ENCODE measurements at regions not wholly inside any gene's neighbourhood (a gene's known extent, or its start where the extent isn't known, plus 50 kb on each side); places are given as distances from the start of the nearest gene placed in this dataset.
A peak's percentile ranks its signal among the peaks of the same experiment; 100 is the strongest.

GRCh38 chr7:94087664-94088352 is 83.7 kb upstream of the BET1 start:
- ATAC-seq (peak; percentile 97), DNase-seq (peak; percentile 72)
- peaks cover 5% of the 10 kb centered on the region for H3K4me1 Mint-ChIP-seq
- H3K27me3 Mint-ChIP-seq = peaks cover 51% of the 10 kb centered on the region
- no peaks in the 10 kb centered on the region for H3K36me3 Mint-ChIP-seq
- H3K27ac Mint-ChIP-seq = peak overlapping the region; percentile 62
- H3K9me3 Mint-ChIP-seq (ENCODE audit: low read depth) = no peaks in the 10 kb centered on the region
- H3K4me3 Mint-ChIP-seq = peak overlapping the region; percentile 67
- CTCF ChIA-PET = interaction anchor here (0.8 to 1.6 kb wide), 9 partner anchors 17 to 645 kb away, joined by 3 to 10 read pairs (median 3); partner anchors contain the start of genes COL1A2, GNG11 and GNGT1

GRCh38 chr7:94088560-94088959 is 84.4 kb upstream of the BET1 start:
- Mint-ChIP-seq H3K4me3 (no peak overlapping the region), H3K9me3 (ENCODE audit: low read depth) (no peaks in the 10 kb centered on the region), H3K27me3 (peaks cover 54% of the 10 kb centered on the region), H3K27ac (no peak overlapping the region), H3K36me3 (no peaks in the 10 kb centered on the region), H3K4me1 (peaks cover 5% of the 10 kb centered on the region)
- CTCF ChIA-PET = interaction anchor here (1.3 to 1.4 kb wide), 3 partner anchors 175 to 646 kb away, joined by 3 read pairs; no protein-coding TSS in a partner anchor
- no peak for ATAC-seq
- DNase-seq = no peak

GRCh38 chr7:94089806-94090205 is 85.7 kb upstream of the BET1 start:
- H3K27me3 Mint-ChIP-seq = peaks cover 51% of the 10 kb centered on the region
- peaks cover 5% of the 10 kb centered on the region for H3K4me1 Mint-ChIP-seq

DNA sequence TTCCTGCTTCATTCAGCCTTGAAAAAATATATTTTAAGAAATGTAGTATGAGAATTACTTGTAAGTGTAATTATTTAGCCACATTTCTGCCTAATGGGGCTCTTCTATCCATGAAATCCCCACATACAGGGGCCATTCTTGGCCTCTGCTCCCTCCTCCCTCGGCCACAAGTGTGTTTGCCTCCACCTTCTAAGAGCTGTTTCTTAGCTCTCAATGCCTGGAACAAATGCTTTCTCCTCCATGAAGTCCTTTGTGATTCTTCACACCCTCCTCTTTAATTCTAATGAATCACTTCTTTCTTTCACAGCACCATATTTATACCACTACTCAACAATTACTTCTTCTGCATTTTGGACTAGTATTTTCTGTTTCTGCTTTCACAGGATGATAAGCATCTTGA is 88.8 kb upstream of the BET1 start:
- CTCF ChIA-PET = no interaction called here
- Mint-ChIP-seq H3K9me3 (ENCODE audit: low read depth) (no peaks in the 10 kb centered on the region), H3K27me3 (peaks cover 57% of the 10 kb centered on the region), H3K4me3 (no peak overlapping the region), H3K36me3 (no peaks in the 10 kb centered on the region), H3K27ac (no peak overlapping the region), H3K4me1 (no peaks in the 10 kb centered on the region)
- no peak for DNase-seq
- no peak for ATAC-seq

More at GRCh38 chr7:94089806-94090205, 85.7 kb upstream of the BET1 start:
- ATAC-seq (no peak), DNase-seq (no peak)
- H3K9me3 Mint-ChIP-seq (ENCODE audit: low read depth) = no peaks in the 10 kb centered on the region
- H3K27ac Mint-ChIP-seq = no peak overlapping the region
- H3K36me3 Mint-ChIP-seq = no peaks in the 10 kb centered on the region
- H3K4me3 Mint-ChIP-seq = no peak overlapping the region
- CTCF ChIA-PET = interaction anchor here (0.9 to 1.3 kb wide), 3 partner anchors 8 to 290 kb away, joined by 3 read pairs; no protein-coding TSS in a partner anchor

DNA sequence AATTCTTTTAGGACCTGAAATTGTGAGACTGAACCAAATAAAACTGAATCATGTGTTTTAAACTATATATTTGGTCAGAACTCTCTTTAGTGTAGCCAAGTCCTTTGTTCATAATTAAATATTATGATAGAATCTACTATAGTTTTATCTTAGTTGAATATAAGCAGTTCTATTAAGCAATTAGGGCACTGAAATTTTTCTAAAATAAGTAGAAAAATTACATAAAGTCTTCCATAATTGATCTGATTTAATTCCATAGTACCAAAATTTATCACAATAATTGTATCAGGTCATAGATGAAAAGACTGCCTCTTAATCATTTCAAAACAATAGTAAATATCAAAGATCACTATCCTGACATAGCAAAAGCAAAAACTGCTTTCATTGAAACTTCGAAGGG is 90.1 kb upstream of the BET1 start:
- CTCF ChIA-PET = no interaction called here
- DNase-seq = no peak
- Mint-ChIP-seq H3K4me1 (no peaks in the 10 kb centered on the region), H3K27me3 (peaks cover 47% of the 10 kb centered on the region), H3K36me3 (no peaks in the 10 kb centered on the region), H3K4me3 (no peak overlapping the region), H3K27ac (no peak overlapping the region), H3K9me3 (ENCODE audit: low read depth) (no peaks in the 10 kb centered on the region)
- ATAC-seq = no peak

DNA sequence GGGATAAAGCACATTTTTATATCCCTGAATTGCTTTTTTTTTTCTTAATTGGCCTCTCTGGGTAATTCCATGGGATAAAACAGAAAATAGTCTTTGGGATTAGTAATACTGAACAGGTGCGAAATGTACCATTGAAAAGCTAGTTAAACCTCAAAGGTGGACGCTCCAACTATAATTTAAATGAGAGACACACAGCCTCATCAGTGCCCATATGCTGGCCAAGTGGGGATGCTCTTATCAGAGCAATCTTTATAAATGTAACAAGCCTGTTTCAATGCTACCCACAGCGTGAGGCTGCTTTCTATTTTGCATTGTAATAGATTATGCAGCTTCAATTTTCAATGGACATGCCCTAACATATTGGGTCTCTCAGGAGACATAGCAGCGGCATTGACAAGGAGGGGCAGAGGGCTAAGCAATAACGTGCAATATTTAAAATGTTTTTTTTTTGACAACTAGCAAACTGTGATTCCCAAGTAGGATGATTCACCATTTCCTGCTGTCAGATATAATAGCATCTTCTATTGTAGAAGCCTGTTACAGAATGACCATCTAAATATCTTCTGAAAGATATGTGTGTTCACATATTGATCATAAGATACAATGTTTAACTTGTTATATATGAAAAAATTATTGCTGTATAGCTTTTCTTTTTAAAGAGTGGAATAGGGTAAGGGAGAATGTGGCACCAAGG is 91.3 kb upstream of the BET1 start:
- Mint-ChIP-seq H3K4me1 (no peaks in the 10 kb centered on the region), H3K27me3 (peaks cover 36% of the 10 kb centered on the region), H3K4me3 (no peak overlapping the region), H3K27ac (no peak overlapping the region), H3K36me3 (no peaks in the 10 kb centered on the region), H3K9me3 (ENCODE audit: low read depth) (no peaks in the 10 kb centered on the region)
- ATAC-seq (no peak), DNase-seq (no peak)
- CTCF ChIA-PET = no interaction called here

GRCh38 chr7:94099679-94100078 is 95.5 kb upstream of the BET1 start:
- H3K4me1 Mint-ChIP-seq = no peaks in the 10 kb centered on the region
- no peak overlapping the region for H3K27ac Mint-ChIP-seq
- peaks cover 10% of the 10 kb centered on the region for H3K27me3 Mint-ChIP-seq
- no peaks in the 10 kb centered on the region for H3K36me3 Mint-ChIP-seq
- no peaks in the 10 kb centered on the region for H3K9me3 Mint-ChIP-seq (ENCODE audit: low read depth)
- no peak overlapping the region for H3K4me3 Mint-ChIP-seq
- DNase-seq (no peak), ATAC-seq (no peak)
- CTCF ChIA-PET = no interaction called here

GRCh38 chr7:94100723-94101345 is 96.7 kb upstream of the BET1 start:
- ATAC-seq (no peak), DNase-seq (no peak)
- CTCF ChIA-PET = no interaction called here
- H3K36me3 Mint-ChIP-seq = no peaks in the 10 kb centered on the region
- H3K4me1 Mint-ChIP-seq = no peaks in the 10 kb centered on the region
- no peaks in the 10 kb centered on the region for H3K9me3 Mint-ChIP-seq (ENCODE audit: low read depth)
- H3K27ac Mint-ChIP-seq = no peak overlapping the region
- no peak overlapping the region for H3K4me3 Mint-ChIP-seq
- H3K27me3 Mint-ChIP-seq = peaks cover 8% of the 10 kb centered on the region

- Mint-ChIP-seq H3K4me3 (no peak overlapping the region), H3K9me3 (ENCODE audit: low read depth) (no peaks in the 10 kb centered on the region), H3K27me3 (peaks cover 3% of the 10 kb centered on the region), H3K4me1 (no peaks in the 10 kb centered on the region), H3K36me3 (no peaks in the 10 kb centered on the region), H3K27ac (no peak overlapping the region)
- no peak for DNase-seq
- CTCF ChIA-PET = no interaction called here
- no peak for ATAC-seq
These were observed 100.1 kb upstream of the BET1 start for GRCh38 chr7:94104301-94104700.

DNA sequence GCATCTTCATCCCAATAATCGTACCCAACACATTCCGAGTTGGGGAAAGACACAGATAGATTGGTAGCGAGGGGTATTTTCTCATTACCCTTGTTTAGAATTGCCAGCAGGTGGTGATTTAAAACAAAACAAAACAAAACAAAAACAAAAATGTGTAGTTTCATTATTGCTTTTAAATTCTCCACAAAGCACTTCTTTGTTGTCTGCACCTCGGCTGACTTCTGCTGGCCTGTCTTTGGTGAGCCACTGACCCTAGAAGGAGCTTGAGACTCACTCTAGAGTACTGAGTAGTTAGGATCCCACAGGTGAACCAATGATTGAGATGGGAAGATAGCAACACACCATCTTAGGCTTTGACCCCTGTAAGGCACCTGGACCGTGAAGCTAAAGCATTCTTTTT is 105.4 kb upstream of the BET1 start:
- no peaks in the 10 kb centered on the region for H3K4me1 Mint-ChIP-seq
- H3K9me3 Mint-ChIP-seq (ENCODE audit: low read depth) = no peaks in the 10 kb centered on the region
- no peaks in the 10 kb centered on the region for H3K36me3 Mint-ChIP-seq
- H3K27ac Mint-ChIP-seq = no peak overlapping the region
- H3K4me3 Mint-ChIP-seq = no peak overlapping the region
- DNase-seq = no peak
- no peak for ATAC-seq
- CTCF ChIA-PET = no interaction called here
- H3K27me3 Mint-ChIP-seq = peaks cover 4% of the 10 kb centered on the region

DNA sequence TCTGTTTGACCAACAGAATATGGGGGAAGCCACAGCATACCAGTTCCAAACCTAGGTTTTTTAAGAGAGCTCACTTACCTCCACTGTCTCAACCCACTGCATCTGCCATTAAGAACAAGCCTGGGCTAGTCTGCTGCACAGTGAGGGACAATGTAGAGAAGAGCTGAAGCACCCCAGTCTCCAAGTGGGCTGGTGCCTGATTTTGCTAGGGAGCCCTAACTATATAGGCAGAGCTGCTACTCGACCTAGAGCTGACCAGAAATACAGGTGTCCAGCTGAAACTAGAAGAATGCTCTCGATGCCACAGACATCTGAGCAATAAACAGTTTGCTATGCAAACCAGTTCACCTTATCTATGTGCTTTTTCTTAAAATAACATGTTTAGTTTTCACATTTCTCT is 106.9 kb upstream of the BET1 start:
- CTCF ChIA-PET = no interaction called here
- no peak overlapping the region for H3K27ac Mint-ChIP-seq
- H3K4me1 Mint-ChIP-seq = no peaks in the 10 kb centered on the region
- H3K36me3 Mint-ChIP-seq = no peaks in the 10 kb centered on the region
- peaks cover 4% of the 10 kb centered on the region for H3K27me3 Mint-ChIP-seq
- H3K9me3 Mint-ChIP-seq (ENCODE audit: low read depth) = no peaks in the 10 kb centered on the region
- ATAC-seq (no peak), DNase-seq (no peak)
- H3K4me3 Mint-ChIP-seq = no peak overlapping the region

DNA sequence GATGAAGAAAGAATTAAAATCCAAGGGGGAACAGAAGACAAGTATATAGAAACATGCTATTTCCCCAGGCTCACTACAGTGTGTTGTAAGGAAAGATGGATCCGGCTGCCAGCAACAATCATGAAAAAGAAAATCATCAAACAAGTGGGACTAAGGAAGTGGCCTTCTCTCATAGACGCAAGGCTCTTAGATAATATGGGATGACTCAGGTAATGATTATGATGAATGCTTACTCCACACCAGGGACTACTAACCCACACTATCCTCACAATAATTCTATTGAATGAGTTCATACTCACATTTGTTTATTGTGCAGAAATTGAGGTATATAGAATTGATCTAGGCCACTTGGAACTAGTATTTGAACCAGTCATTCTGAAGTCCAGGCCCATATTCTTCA is 111.2 kb upstream of the BET1 start:
- H3K27me3 Mint-ChIP-seq = peaks cover 5% of the 10 kb centered on the region
- H3K4me3 Mint-ChIP-seq = no peak overlapping the region
- CTCF ChIA-PET = no interaction called here
- DNase-seq (no peak), ATAC-seq (no peak)
- no peak overlapping the region for H3K27ac Mint-ChIP-seq
- no peaks in the 10 kb centered on the region for H3K4me1 Mint-ChIP-seq
- H3K9me3 Mint-ChIP-seq (ENCODE audit: low read depth) = no peaks in the 10 kb centered on the region
- H3K36me3 Mint-ChIP-seq = no peaks in the 10 kb centered on the region

- Mint-ChIP-seq H3K36me3 (no peaks in the 10 kb centered on the region), H3K27ac (no peak overlapping the region), H3K9me3 (ENCODE audit: low read depth) (no peaks in the 10 kb centered on the region), H3K27me3 (peaks cover 18% of the 10 kb centered on the region), H3K4me3 (no peak overlapping the region), H3K4me1 (no peaks in the 10 kb centered on the region)
- DNase-seq = no peak
- CTCF ChIA-PET = no interaction called here
- no peak for ATAC-seq
These were observed 119.0 kb upstream of the BET1 start for GRCh38 chr7:94123136-94123535.

DNA sequence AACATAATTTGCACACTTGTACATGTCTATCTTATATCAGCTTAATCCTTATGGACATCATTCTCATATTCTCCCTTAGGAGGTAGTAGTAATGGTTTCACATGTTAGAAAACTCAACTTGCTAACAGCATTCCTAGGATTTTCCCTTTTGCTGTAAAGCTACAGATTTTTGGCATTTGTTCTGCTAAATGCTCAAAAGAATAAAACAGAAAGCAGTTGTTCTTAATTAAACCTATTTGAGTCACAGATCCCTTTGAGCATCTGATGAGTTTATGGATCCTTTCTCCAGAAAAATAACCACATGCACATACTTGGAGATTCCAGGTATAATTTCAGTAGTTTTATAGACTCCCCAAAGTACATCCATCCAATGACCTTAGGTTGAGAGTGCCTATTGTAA is 122.9 kb upstream of the BET1 start:
- CTCF ChIA-PET = no interaction called here
- peaks cover 22% of the 10 kb centered on the region for H3K27me3 Mint-ChIP-seq
- H3K27ac Mint-ChIP-seq = no peak overlapping the region
- no peak overlapping the region for H3K4me3 Mint-ChIP-seq
- H3K36me3 Mint-ChIP-seq = no peaks in the 10 kb centered on the region
- DNase-seq = no peak
- no peak for ATAC-seq
- no peaks in the 10 kb centered on the region for H3K9me3 Mint-ChIP-seq (ENCODE audit: low read depth)
- no peaks in the 10 kb centered on the region for H3K4me1 Mint-ChIP-seq

Data from activated CD8-positive, alpha-beta memory T cell treated with anti-CD3 and anti-CD28 coated beads, Interleukin-2, amount 10 ng/mL, durations not matched to agents 7 days and 5 days (primary cell).